ENCODE measurements at regions not wholly inside any gene's neighbourhood (a gene's known extent, or its start where the extent isn't known, plus 50 kb on each side); places are given as distances from the start of the nearest gene placed in this dataset.

DNA sequence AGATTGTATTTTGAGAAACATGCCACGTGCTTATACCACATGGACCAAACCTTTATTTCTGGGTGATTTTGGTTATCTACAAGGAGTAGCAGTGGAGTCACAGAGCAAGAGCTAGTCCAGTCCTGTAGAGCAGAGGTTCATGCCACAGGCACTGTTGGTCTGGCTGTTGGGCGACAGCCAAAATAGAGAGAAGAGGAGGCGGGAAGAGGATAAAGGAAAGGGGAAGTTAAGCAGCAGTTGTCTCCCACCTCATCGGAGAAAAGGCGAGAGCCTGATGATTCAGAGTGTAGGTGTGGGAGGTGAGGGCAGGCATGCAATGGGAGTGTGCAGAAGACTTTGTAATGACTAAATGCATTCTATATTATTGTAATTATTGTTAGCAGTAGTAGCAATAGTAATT, 237.5 kb upstream of the ROPN1 start:
- peaks cover 0 to 2% (median 0%) of the 10 kb centered on the region in 5 donors for H3K36me3 ChIP-seq (ENCODE audit: control insufficient read depth in 5 of 5, insufficient read depth in 5 of 5, low read length in 5 of 5)
- H3K9me3 ChIP-seq (ENCODE audit: control insufficient read depth in 5 of 5, low read length in 5 of 5): peaks cover 0 to 5% (median 4%) of the 10 kb centered on the region in 5 donors
- H3K4me1 ChIP-seq (ENCODE audit: control insufficient read depth in 5 of 5, insufficient read depth in 5 of 5, low read length in 5 of 5): peaks cover 0 to 12% (median 5%) of the 10 kb centered on the region in 5 donors
- H3K27me3 ChIP-seq (ENCODE audit: control insufficient read depth in 5 of 5, insufficient read depth in 4 of 5, low read length in 5 of 5): no peaks in the 10 kb centered on the region
- no peak overlapping the region for H3K27ac ChIP-seq (ENCODE audit: low read depth, low read length)
- no peak overlapping the region for H3K4me3 ChIP-seq (ENCODE audit: low read depth in 1 of 5, low read length in 5 of 5)
- no peak overlapping the region for H3K9ac ChIP-seq (ENCODE audit: low read length in 5 of 5)

DNA sequence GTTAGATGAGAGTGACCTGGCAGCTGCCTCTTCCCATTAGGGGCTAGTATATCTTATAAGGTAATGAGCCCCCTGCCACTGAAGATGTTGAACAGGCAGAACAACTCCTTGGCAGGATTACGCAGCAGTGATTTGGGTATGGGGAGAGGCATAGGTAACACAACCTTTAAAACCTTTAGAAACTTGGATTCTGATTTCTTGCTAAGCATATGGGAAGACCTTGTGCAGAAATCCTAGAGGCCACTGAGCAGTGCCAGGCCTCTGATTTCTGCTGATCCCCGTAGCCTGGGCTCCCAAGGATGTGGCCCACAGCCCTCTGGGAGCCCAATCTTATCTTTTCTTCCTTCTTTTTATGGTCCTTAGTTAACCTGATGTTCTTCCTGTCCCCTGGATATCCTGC, 237.9 kb upstream of the ROPN1 start:
- Histone ChIP-seq H3K27me3 (ENCODE audit: control insufficient read depth in 5 of 5, insufficient read depth in 4 of 5, low read length in 5 of 5) (no peaks in the 10 kb centered on the region), H3K27ac (ENCODE audit: low read depth, low read length) (no peak overlapping the region), H3K9ac (ENCODE audit: low read length in 5 of 5) (no peak overlapping the region), H3K4me1 (ENCODE audit: control insufficient read depth in 5 of 5, insufficient read depth in 5 of 5, low read length in 5 of 5) (peaks cover 0 to 15% (median 5%) of the 10 kb centered on the region in 5 donors), H3K36me3 (ENCODE audit: control insufficient read depth in 5 of 5, insufficient read depth in 5 of 5, low read length in 5 of 5) (peaks cover 0 to 2% (median 0%) of the 10 kb centered on the region in 5 donors), H3K9me3 (ENCODE audit: control insufficient read depth in 5 of 5, low read length in 5 of 5) (peaks cover 0 to 5% (median 4%) of the 10 kb centered on the region in 5 donors), H3K4me3 (ENCODE audit: low read depth in 1 of 5, low read length in 5 of 5) (no peak overlapping the region)

DNA sequence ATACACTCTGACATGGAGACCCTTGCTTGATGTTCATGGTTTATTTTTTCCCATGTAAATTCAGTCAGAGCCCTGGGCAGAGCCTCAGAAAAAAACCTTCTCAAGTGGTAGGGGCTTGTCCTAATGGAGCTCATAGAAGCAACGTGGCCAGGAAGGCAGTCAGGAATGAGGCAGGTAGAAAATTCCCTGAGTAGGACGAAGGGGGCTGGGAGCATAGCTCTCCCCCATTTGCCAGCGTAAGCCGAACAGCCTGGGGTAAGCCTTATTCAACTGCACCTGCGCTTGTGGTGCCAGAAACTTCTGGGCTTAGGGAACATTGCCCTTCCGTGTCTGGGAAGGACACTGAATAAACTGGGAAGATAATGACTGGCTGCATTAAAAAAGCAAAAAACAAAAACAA, 238.5 kb upstream of the ROPN1 start:
- no peak overlapping the region for H3K4me3 ChIP-seq (ENCODE audit: low read depth in 1 of 5, low read length in 5 of 5)
- H3K27ac ChIP-seq (ENCODE audit: low read depth, low read length): no peak overlapping the region
- peaks cover 0 to 17% (median 5%) of the 10 kb centered on the region in 5 donors for H3K4me1 ChIP-seq (ENCODE audit: control insufficient read depth in 5 of 5, insufficient read depth in 5 of 5, low read length in 5 of 5)
- H3K9me3 ChIP-seq (ENCODE audit: control insufficient read depth in 5 of 5, low read length in 5 of 5): peaks cover 0 to 5% (median 4%) of the 10 kb centered on the region in 5 donors
- no peak overlapping the region for H3K9ac ChIP-seq (ENCODE audit: low read length in 5 of 5)
- H3K36me3 ChIP-seq (ENCODE audit: control insufficient read depth in 5 of 5, insufficient read depth in 5 of 5, low read length in 5 of 5): peaks cover 0 to 2% (median 0%) of the 10 kb centered on the region in 5 donors
- no peaks in the 10 kb centered on the region for H3K27me3 ChIP-seq (ENCODE audit: control insufficient read depth in 5 of 5, insufficient read depth in 4 of 5, low read length in 5 of 5)

DNA sequence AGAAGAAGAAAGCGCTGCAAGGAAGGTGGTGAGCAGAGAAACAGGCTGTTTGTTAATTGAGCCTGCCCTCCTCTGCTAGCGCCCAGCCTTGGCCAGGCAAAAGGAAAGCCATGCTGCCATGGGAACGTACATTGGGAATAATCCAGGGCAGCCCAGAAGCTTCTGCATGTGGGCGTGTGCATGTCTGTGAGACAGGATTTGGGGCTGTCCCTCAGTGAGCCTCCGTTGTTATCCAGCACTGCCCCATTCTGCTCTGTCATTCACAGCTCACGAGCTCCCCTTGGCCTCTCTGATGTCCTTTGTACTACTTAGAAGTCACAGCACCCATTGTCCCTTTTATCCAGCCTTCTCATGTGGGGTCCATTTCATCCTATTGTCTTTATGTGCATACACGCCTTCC, 239.1 kb upstream of the ROPN1 start:
- Histone ChIP-seq H3K36me3 (ENCODE audit: control insufficient read depth in 5 of 5, insufficient read depth in 5 of 5, low read length in 5 of 5) (peaks cover 0 to 2% (median 0%) of the 10 kb centered on the region in 5 donors), H3K9me3 (ENCODE audit: control insufficient read depth in 5 of 5, low read length in 5 of 5) (peaks cover 0 to 5% (median 4%) of the 10 kb centered on the region in 5 donors)

DNA sequence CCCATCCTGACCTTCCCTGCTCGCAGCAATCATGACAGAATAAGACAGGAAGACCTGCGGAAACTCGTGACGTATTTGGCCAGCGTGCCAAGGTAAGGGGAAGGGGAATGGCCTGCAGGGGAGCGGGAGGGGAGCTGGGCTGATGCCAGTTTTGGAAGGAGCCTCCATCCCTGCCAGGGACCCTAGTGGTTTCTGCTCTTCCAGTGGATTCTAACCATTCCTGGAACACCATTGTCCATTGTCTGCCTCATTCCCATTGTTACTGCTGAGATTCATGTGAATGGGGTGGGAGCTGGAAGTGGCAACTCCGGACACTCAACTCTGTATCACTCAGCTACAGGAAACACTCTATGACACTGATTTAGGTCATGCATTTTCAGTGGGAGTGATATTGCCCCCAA, 242.9 kb upstream of the ROPN1 start:
- H3K4me3 ChIP-seq (ENCODE audit: low read depth in 1 of 5, low read length in 5 of 5): no peak overlapping the region
- H3K27ac ChIP-seq (ENCODE audit: low read depth, low read length): peak overlapping the region; percentile 26
- H3K9me3 ChIP-seq (ENCODE audit: control insufficient read depth in 5 of 5, low read length in 5 of 5): no peaks in the 10 kb centered on the region
- no peaks in the 10 kb centered on the region for H3K27me3 ChIP-seq (ENCODE audit: control insufficient read depth in 5 of 5, insufficient read depth in 4 of 5, low read length in 5 of 5)
- peaks cover 0 to 16% (median 0%) of the 10 kb centered on the region in 5 donors for H3K4me1 ChIP-seq (ENCODE audit: control insufficient read depth in 5 of 5, insufficient read depth in 5 of 5, low read length in 5 of 5)
- peaks cover 0 to 4% (median 0%) of the 10 kb centered on the region in 5 donors for H3K36me3 ChIP-seq (ENCODE audit: control insufficient read depth in 5 of 5, insufficient read depth in 5 of 5, low read length in 5 of 5)
- no peak overlapping the region for H3K9ac ChIP-seq (ENCODE audit: low read length in 5 of 5)

More for the DNA sequence above, 239.1 kb upstream of the ROPN1 start:
- H3K4me3 ChIP-seq (ENCODE audit: low read depth in 1 of 5, low read length in 5 of 5): no peak overlapping the region
- H3K27ac ChIP-seq (ENCODE audit: low read depth, low read length): no peak overlapping the region
- H3K4me1 ChIP-seq (ENCODE audit: control insufficient read depth in 5 of 5, insufficient read depth in 5 of 5, low read length in 5 of 5): peaks cover 0 to 19% (median 5%) of the 10 kb centered on the region in 5 donors
- H3K9ac ChIP-seq (ENCODE audit: low read length in 5 of 5): no peak overlapping the region
- no peaks in the 10 kb centered on the region for H3K27me3 ChIP-seq (ENCODE audit: control insufficient read depth in 5 of 5, insufficient read depth in 4 of 5, low read length in 5 of 5)

- peak overlapping the region in 1 of 5 donors; percentile 27 for H3K9ac ChIP-seq (ENCODE audit: low read length in 5 of 5)
- H3K4me1 ChIP-seq (ENCODE audit: control insufficient read depth in 5 of 5, insufficient read depth in 5 of 5, low read length in 5 of 5): peaks cover 0 to 16% (median 0%) of the 10 kb centered on the region in 5 donors
- no peaks in the 10 kb centered on the region for H3K9me3 ChIP-seq (ENCODE audit: control insufficient read depth in 5 of 5, low read length in 5 of 5)
- H3K4me3 ChIP-seq (ENCODE audit: low read depth in 1 of 5, low read length in 5 of 5): no peak overlapping the region
- no peaks in the 10 kb centered on the region for H3K27me3 ChIP-seq (ENCODE audit: control insufficient read depth in 5 of 5, insufficient read depth in 4 of 5, low read length in 5 of 5)
- H3K36me3 ChIP-seq (ENCODE audit: control insufficient read depth in 5 of 5, insufficient read depth in 5 of 5, low read length in 5 of 5): peaks cover 0 to 7% (median 2%) of the 10 kb centered on the region in 5 donors
- peak overlapping the region; percentile 58 for H3K27ac ChIP-seq (ENCODE audit: low read depth, low read length)
These were observed 243.5 kb upstream of the ROPN1 start for GRCh38 chr3:124235446-124235845.

DNA sequence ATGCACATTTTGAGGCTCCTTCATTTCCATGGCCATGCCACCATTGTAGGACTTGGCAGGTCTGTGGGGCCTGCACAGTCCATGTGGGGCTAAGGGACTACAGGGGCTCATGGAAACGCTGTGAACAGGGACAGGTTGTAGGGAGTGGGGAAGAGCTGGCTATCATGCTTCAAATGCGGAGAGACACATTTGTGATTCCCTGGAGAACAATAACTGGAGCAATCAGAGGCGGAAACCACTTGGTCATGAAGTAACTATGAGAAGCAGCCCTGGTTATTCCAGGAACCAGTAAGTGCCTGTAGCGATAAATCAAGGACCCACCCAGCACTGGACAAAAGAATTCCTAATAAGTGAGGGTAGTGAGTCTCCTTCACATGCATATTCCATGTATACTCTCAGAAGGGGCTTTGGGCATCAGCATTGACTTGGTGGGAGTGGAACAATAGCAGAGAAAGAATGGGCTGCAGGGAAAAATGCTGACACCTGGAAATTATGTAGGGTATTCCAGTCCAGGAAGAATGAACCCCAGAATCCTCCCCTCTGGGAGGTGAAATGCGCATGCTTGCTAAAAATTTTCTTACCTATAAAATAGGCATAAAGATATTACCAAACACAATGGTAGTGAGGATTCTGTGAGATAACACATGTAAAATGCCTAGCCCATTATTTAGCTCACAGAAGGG, 251.4 kb upstream of the ROPN1 start:
- Histone ChIP-seq H3K4me3 (ENCODE audit: low read depth in 1 of 5, low read length in 5 of 5) (no peak overlapping the region), H3K9me3 (ENCODE audit: control insufficient read depth in 5 of 5, low read length in 5 of 5) (no peaks in the 10 kb centered on the region), H3K4me1 (ENCODE audit: control insufficient read depth in 5 of 5, insufficient read depth in 5 of 5, low read length in 5 of 5) (peaks cover 0 to 20% (median 3%) of the 10 kb centered on the region in 5 donors), H3K9ac (ENCODE audit: low read length in 5 of 5) (no peak overlapping the region), H3K27ac (ENCODE audit: low read depth, low read length) (no peak overlapping the region), H3K36me3 (ENCODE audit: control insufficient read depth in 5 of 5, insufficient read depth in 5 of 5, low read length in 5 of 5) (peaks cover 0 to 4% (median 0%) of the 10 kb centered on the region in 5 donors), H3K27me3 (ENCODE audit: control insufficient read depth in 5 of 5, insufficient read depth in 4 of 5, low read length in 5 of 5) (no peaks in the 10 kb centered on the region)

DNA sequence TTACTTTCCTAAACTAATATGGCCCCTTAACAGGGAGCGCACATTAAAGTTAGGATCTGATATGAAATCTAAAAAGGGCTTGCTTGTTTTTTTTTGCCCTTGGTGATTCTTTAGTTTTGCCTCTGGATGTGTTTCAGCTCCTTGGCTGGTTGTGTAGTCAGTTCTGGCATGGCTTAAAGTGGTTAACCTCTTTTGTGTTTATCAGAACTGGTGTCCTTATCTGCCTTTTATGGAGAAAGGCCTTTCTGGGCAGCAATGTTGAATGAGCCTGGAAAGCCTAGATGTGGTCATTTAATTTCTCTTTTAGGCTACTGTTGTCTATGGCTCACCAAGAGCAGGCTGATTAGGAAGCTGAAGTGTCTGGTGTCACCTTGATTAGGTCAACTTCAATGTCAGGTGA, 254.5 kb upstream of the ROPN1 start:
- Histone ChIP-seq H3K9me3 (ENCODE audit: control insufficient read depth in 5 of 5, low read length in 5 of 5) (no peaks in the 10 kb centered on the region), H3K4me1 (ENCODE audit: control insufficient read depth in 5 of 5, insufficient read depth in 5 of 5, low read length in 5 of 5) (peaks cover 3 to 51% (median 19%) of the 10 kb centered on the region in 5 donors), H3K9ac (ENCODE audit: low read length in 5 of 5) (no peak overlapping the region), H3K27me3 (ENCODE audit: control insufficient read depth in 5 of 5, insufficient read depth in 4 of 5, low read length in 5 of 5) (no peaks in the 10 kb centered on the region), H3K4me3 (ENCODE audit: low read depth in 1 of 5, low read length in 5 of 5) (no peak overlapping the region), H3K27ac (ENCODE audit: low read depth, low read length) (peak overlapping the region; percentile 59), H3K36me3 (ENCODE audit: control insufficient read depth in 5 of 5, insufficient read depth in 5 of 5, low read length in 5 of 5) (no peaks in the 10 kb centered on the region)

- Histone ChIP-seq H3K36me3 (ENCODE audit: control insufficient read depth in 5 of 5, insufficient read depth in 5 of 5, low read length in 5 of 5) (no peaks in the 10 kb centered on the region), H3K9me3 (ENCODE audit: control insufficient read depth in 5 of 5, low read length in 5 of 5) (no peaks in the 10 kb centered on the region), H3K9ac (ENCODE audit: low read length in 5 of 5) (no peak overlapping the region), H3K4me3 (ENCODE audit: low read depth in 1 of 5, low read length in 5 of 5) (no peak overlapping the region), H3K27ac (ENCODE audit: low read depth, low read length) (peak overlapping the region; percentile 59), H3K27me3 (ENCODE audit: control insufficient read depth in 5 of 5, insufficient read depth in 4 of 5, low read length in 5 of 5) (no peaks in the 10 kb centered on the region), H3K4me1 (ENCODE audit: control insufficient read depth in 5 of 5, insufficient read depth in 5 of 5, low read length in 5 of 5) (peaks cover 3 to 51% (median 19%) of the 10 kb centered on the region in 5 donors)
These were observed 255.0 kb upstream of the ROPN1 start for GRCh38 chr3:124246949-124247348.

GRCh38 chr3:124248471-124249028, 256.6 kb upstream of the ROPN1 start:
- H3K4me3 ChIP-seq (ENCODE audit: low read depth in 1 of 5, low read length in 5 of 5): no peak overlapping the region
- H3K4me1 ChIP-seq (ENCODE audit: control insufficient read depth in 5 of 5, insufficient read depth in 5 of 5, low read length in 5 of 5): peaks cover 3 to 44% (median 19%) of the 10 kb centered on the region in 5 donors
- H3K9me3 ChIP-seq (ENCODE audit: control insufficient read depth in 5 of 5, low read length in 5 of 5): no peaks in the 10 kb centered on the region
- peak overlapping the region; percentile 59 for H3K27ac ChIP-seq (ENCODE audit: low read depth, low read length)
- H3K36me3 ChIP-seq (ENCODE audit: control insufficient read depth in 5 of 5, insufficient read depth in 5 of 5, low read length in 5 of 5): no peaks in the 10 kb centered on the region
- H3K9ac ChIP-seq (ENCODE audit: low read length in 5 of 5): no peak overlapping the region
- no peaks in the 10 kb centered on the region for H3K27me3 ChIP-seq (ENCODE audit: control insufficient read depth in 5 of 5, insufficient read depth in 4 of 5, low read length in 5 of 5)
